PC-3 (cell line): ENCODE measurements at regions not wholly inside any gene's neighbourhood (a gene's known extent, or its start where the extent isn't known, plus 50 kb on each side); places are given as distances from the start of the nearest gene placed in this dataset.

ENCODE experiments used
- ATAC-seq: fragments of 200-7000 bp; cut with Tn5 transposase; 2 replicates; pipeline ENCODE4 v1.9.1; 2020; ENCODE audit warnings: mild to moderate bottlenecking, moderate library complexity
- BruUV-seq: library from RNA; stranded (reverse); fragments of 400-500 nt; replicated peaks from 2 replicates; lab custom pipeline; 2021; lab: Mats Ljungman, UMichigan
- CTCF ChIA-PET: fragments of 300-600 bp; sonication (Branson Sonifier 250); formaldehyde crosslinking; loops from one replicate; lab custom pipeline; 2022; ENCODE audit warnings: antibody characterized with exemption; lab: Charles Lee
- POLR2A ChIA-PET: fragments of 300-600 bp; sonication (Branson Sonifier 250); formaldehyde crosslinking; loops from one replicate; lab custom pipeline; 2022; ENCODE audit warnings: antibody characterized with exemption; ENCODE audit not compliant: unreplicated experiment; lab: Charles Lee
- DNase-seq: peaks from one replicate; pipeline ENCODE4 v3.0.0-alpha.2; 2015
- H2AFZ ChIP-seq: fragments of 300-600 bp; sonication (generic); 2 replicates; pipeline ENCODE4 v1.6.0; 2016; ENCODE audit warnings: antibody characterized with exemption, low read length
- H3F3A ChIP-seq: fragments of 300-600 bp; sonication (generic); one replicate; pipeline ENCODE4 v1.6.0; 2017; ENCODE audit warnings: antibody characterized with exemption, low read length, control low read depth, mild to moderate bottlenecking; ENCODE audit not compliant: unreplicated experiment
- H3K27ac ChIP-seq: fragments of 300-600 bp; sonication (generic); 2 replicates; pipeline ENCODE4 v1.5.1; 2016; ENCODE audit warnings: mild to moderate bottlenecking, low read length
- H3K27me3 ChIP-seq: fragments of 300-600 bp; sonication (generic); 2 replicates; pipeline ENCODE4 v1.6.1; 2016; ENCODE audit warnings: low read length, mixed read lengths
- H3K36me3 ChIP-seq: fragments of 300-600 bp; sonication (generic); 2 replicates; pipeline ENCODE4 v1.6.1; 2016; ENCODE audit warnings: low read depth, mixed run types, low read length, mixed read lengths
- H3K4me1 ChIP-seq: fragments of 300-600 bp; sonication (generic); 2 replicates; pipeline ENCODE4 v1.5.1; 2016; ENCODE audit warnings: low read length; ENCODE audit not compliant: insufficient read depth
- H3K4me2 ChIP-seq: fragments of 300-600 bp; sonication (generic); 2 replicates; pipeline ENCODE4 v1.6.0; 2016; ENCODE audit warnings: low read length
- H3K4me3 ChIP-seq: fragments of 300-600 bp; sonication (generic); 2 replicates; pipeline ENCODE4 v1.5.1; 2016; ENCODE audit warnings: mild to moderate bottlenecking, low read length, mixed read lengths
- H3K79me2 ChIP-seq: fragments of 300-600 bp; sonication (generic); 2 replicates; pipeline ENCODE4 v1.6.1; 2017; ENCODE audit warnings: low read length, mixed read lengths
- H3K9ac ChIP-seq: fragments of 300-600 bp; sonication (generic); 2 replicates; pipeline ENCODE4 v1.6.0; 2016; ENCODE audit warnings: mild to moderate bottlenecking, low read length
- H3K9me2 ChIP-seq: fragments of 300-600 bp; sonication (generic); replicated peaks from 2 replicates; pipeline ENCODE4 v1.6.1; 2016; ENCODE audit warnings: mixed run types, low read length, mixed read lengths
- H3K9me3 ChIP-seq: fragments of 300-600 bp; sonication (generic); 2 replicates; pipeline ENCODE4 v1.6.1; 2016; ENCODE audit warnings: low read length, mixed read lengths
- H4K20me1 ChIP-seq: fragments of 300-600 bp; sonication (generic); 2 replicates; pipeline ENCODE4 v1.6.1; 2016; ENCODE audit warnings: low read length, mixed read lengths
- EZH2 ChIP-seq: fragments of 300-600 bp; sonication (generic); IDR thresholded peaks from one replicate; pipeline ENCODE4 v1.6.1; 2017; ENCODE audit warnings: antibody characterized with exemption, mild to moderate bottlenecking, low read length; ENCODE audit not compliant: unreplicated experiment
- EZH2phosphoT487 ChIP-seq: fragments of 300-600 bp; sonication (generic); IDR thresholded peaks from 2 replicates; pipeline ENCODE4 v1.6.1; 2018; ENCODE audit warnings: mild to moderate bottlenecking, antibody characterized with exemption, low read length, borderline replicate concordance
- intact Hi-C: fragments of 100-400 bp; cut with micrococcal nuclease; formaldehyde crosslinking; loops from 2 replicates; pipeline ENCODE4 v1.9.0; 2023
- TF ChIP-seq, protein P1 (sequence below): fragments of 300-600 bp; sonication (generic); conservative IDR thresholded peaks from 2 replicates; pipeline ENCODE4 v1.5.1; 2017; ENCODE audit warnings: antibody characterized with exemption, low read depth, mild to moderate bottlenecking, low read length

DNA sequence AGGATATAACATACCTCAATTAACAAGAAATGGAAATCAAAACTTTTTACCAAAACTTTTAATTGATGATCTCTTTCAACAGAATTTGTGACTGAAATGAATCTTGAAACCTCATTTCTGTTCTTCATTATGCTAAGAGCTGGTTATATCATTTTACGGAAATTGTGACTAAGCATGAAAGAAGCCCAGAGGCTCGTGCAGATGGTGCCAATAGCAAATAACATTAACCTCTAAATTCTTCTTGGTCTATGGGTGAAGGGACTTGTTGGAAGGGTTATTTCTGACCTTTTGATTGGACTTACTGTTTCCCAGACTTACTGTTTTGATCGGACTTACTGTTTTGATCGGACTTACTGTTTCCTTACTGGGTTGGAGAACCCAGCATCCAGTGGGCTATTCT, 435.6 kb downstream of the TDRD15 start:
- POLR2A ChIA-PET = no interaction called here
- H3K9ac ChIP-seq = no peak overlapping the region
- no peak overlapping the region for H3K4me3 ChIP-seq
- H3K4me2 ChIP-seq = no peak overlapping the region
- TF ChIP-seq EZH2phosphoT487 (no peak), EZH2 (no peak)
- TF ChIP-seq, protein P1, sequence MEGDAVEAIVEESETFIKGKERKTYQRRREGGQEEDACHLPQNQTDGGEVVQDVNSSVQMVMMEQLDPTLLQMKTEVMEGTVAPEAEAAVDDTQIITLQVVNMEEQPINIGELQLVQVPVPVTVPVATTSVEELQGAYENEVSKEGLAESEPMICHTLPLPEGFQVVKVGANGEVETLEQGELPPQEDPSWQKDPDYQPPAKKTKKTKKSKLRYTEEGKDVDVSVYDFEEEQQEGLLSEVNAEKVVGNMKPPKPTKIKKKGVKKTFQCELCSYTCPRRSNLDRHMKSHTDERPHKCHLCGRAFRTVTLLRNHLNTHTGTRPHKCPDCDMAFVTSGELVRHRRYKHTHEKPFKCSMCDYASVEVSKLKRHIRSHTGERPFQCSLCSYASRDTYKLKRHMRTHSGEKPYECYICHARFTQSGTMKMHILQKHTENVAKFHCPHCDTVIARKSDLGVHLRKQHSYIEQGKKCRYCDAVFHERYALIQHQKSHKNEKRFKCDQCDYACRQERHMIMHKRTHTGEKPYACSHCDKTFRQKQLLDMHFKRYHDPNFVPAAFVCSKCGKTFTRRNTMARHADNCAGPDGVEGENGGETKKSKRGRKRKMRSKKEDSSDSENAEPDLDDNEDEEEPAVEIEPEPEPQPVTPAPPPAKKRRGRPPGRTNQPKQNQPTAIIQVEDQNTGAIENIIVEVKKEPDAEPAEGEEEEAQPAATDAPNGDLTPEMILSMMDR = no peak
- H3K4me1 ChIP-seq = no peaks in the 10 kb centered on the region
- H3K9me3 ChIP-seq = peaks cover 12% of the 10 kb centered on the region; the same call in 1 of the 2 replicates
- H3K79me2 ChIP-seq = no peaks in the 10 kb centered on the region
- CTCF ChIA-PET = no interaction called here
- intact Hi-C loops = no loop called here
- H3K36me3 ChIP-seq = no peaks in the 10 kb centered on the region
- no TSS peak for BruUV-seq
- ATAC-seq (no peak), DNase-seq (no peak)
- no peak overlapping the region for H2AFZ ChIP-seq
- no peaks in the 10 kb centered on the region for H3K27me3 ChIP-seq
- no peak overlapping the region for H3K27ac ChIP-seq
- no peaks in the 10 kb centered on the region for H3F3A ChIP-seq
- no peaks in the 10 kb centered on the region for H4K20me1 ChIP-seq
- H3K9me2 ChIP-seq = no peaks in the 10 kb centered on the region

DNA sequence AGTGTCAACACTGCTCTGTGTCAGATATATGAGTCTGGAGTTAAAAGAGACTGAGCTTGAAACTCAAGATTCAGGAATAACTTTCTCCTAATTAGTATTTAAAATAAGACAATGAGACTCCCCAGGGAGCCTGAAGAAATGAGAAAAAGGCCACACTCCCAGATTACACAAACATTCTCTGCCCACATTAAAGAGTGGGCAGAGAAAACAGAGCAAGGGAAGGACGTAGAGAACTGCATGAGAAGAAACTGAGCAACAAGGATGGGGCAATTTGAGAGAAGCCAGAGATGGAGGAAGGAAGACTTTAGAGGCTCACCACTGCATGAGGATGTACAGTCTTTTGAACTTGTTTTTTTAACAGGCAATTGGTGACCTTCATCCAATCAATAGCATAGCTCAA, 438.2 kb downstream of the TDRD15 start:
- Histone ChIP-seq H3K9ac (no peak overlapping the region), H3K27me3 (no peaks in the 10 kb centered on the region), H3K9me3 (peaks cover 12% of the 10 kb centered on the region; the same call in 1 of the 2 replicates), H3K4me1 (no peaks in the 10 kb centered on the region), H3K79me2 (no peaks in the 10 kb centered on the region), H2AFZ (no peak overlapping the region), H3K9me2 (no peaks in the 10 kb centered on the region), H3K27ac (no peak overlapping the region), H4K20me1 (no peaks in the 10 kb centered on the region), H3K4me2 (no peak overlapping the region), H3K4me3 (no peak overlapping the region), H3F3A (no peaks in the 10 kb centered on the region), H3K36me3 (no peaks in the 10 kb centered on the region)
- no TSS peak for BruUV-seq
- ChIA-PET POLR2A (no interaction called here), CTCF (no interaction called here)
- ATAC-seq (no peak), DNase-seq (no peak)
- intact Hi-C loops = no loop called here
- TF ChIP-seq, protein P1 = no peak
- TF ChIP-seq EZH2 = no peak
- TF ChIP-seq EZH2phosphoT487 = no peak

DNA sequence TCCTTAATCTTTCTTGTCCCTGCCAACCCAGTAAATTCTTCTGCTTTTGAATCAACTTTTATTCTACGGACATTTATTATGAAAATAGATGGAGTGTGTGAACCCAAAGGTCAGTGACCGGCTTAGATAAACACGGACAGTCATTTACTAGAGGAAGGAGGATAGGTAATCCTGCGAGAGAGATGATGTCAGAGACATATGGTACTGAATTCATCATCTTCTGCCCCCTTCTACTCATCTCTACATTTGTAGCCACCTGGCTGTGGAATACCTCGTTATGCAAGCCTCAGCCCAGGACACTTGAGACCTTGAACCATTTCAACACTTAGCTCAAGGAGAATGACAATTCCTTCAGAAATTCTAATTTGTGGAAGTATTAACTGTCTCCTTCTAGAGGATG, 443.6 kb downstream of the TDRD15 start:
- no peak for ATAC-seq
- POLR2A ChIA-PET = no interaction called here
- H3K4me1 ChIP-seq = no peaks in the 10 kb centered on the region
- no peaks in the 10 kb centered on the region for H3F3A ChIP-seq
- no peak for DNase-seq
- H2AFZ ChIP-seq = no peak overlapping the region
- H3K79me2 ChIP-seq = no peaks in the 10 kb centered on the region
- no TSS peak for BruUV-seq
- no peaks in the 10 kb centered on the region for H3K9me2 ChIP-seq
- no peak overlapping the region for H3K4me3 ChIP-seq
- H3K27ac ChIP-seq = no peak overlapping the region
- no peaks in the 10 kb centered on the region for H4K20me1 ChIP-seq
- no peak overlapping the region for H3K4me2 ChIP-seq
- H3K9me3 ChIP-seq = 0 out of 2 replicates have a peak, but pooled peaks cover 6% of the 10 kb centered on the region
- H3K9ac ChIP-seq = no peak overlapping the region
- CTCF ChIA-PET = no interaction called here
- TF ChIP-seq, protein P1 = no peak
- TF ChIP-seq EZH2phosphoT487 (no peak), EZH2 (no peak)
- H3K36me3 ChIP-seq = no peaks in the 10 kb centered on the region
- H3K27me3 ChIP-seq = no peaks in the 10 kb centered on the region
- intact Hi-C loops = no loop called here
